ENCODE measurements at regions not wholly inside any gene's neighbourhood (a gene's known extent, or its start where the extent isn't known, plus 50 kb on each side); places are given as distances from the start of the nearest gene placed in this dataset.
A peak's percentile ranks its signal among the peaks of the same experiment; 100 is the strongest.

- ATAC-seq (no peak), FAIRE-seq (no peak), DNase-seq (ENCODE audit: low read depth in 1 of 2, low spot score in 1 of 2) (no peak)
- H3K4me1 ChIP-seq = no peaks in the 10 kb centered on the region
- H3K4me3 ChIP-seq = no peak overlapping the region
- no peaks in the 10 kb centered on the region for H3K9me3 ChIP-seq
- no peak overlapping the region for H3K4me2 ChIP-seq
- ChIA-PET POLR2A (no interaction called here), CTCF (interaction anchor here (0.5 to 1.3 kb wide), 2 partner anchors 10 to 113 kb away, joined by 3 read pairs; no protein-coding TSS in a partner anchor)
- H3K27ac ChIP-seq = no peak overlapping the region
- no peak for TF ChIP-seq HOXB5 (CRISPR knock-in tag; IDR thresholded peaks at IDR 0.05)
- no peak for TF ChIP-seq NPAS2 (CRISPR knock-in tag; IDR thresholded peaks at IDR 0.05; ENCODE audit: borderline replicate concordance)
- TF ChIP-seq POLR2A (IDR thresholded peaks at IDR 0.05; ENCODE audit: low read length) = no peak
Measured at GRCh38 chr10:105503714-105504113, 862.6 kb downstream of the SORCS3 start.

- no peaks in the 10 kb centered on the region for H3K4me1 ChIP-seq
- H3K4me3 ChIP-seq = no peak overlapping the region
- ATAC-seq (no peak), FAIRE-seq (no peak), DNase-seq (ENCODE audit: low read depth in 1 of 2, low spot score in 1 of 2) (no peak)
- TF ChIP-seq ZNF302 (CRISPR knock-in tag; IDR thresholded peaks at IDR 0.05) (no peak), PBX3 (IDR thresholded peaks at IDR 0.05) (no peak), KDM1A (IDR thresholded peaks at IDR 0.05; ENCODE audit: low read depth) (no peak), CBX8 (IDR thresholded peaks at IDR 0.05) (no peak), HEYL (CRISPR knock-in tag; IDR thresholded peaks at IDR 0.05) (no peak), NFE2L2 (conservative IDR thresholded peaks at IDR 0.05; ENCODE audit: low read length) (no peak), RFX5 (IDR thresholded peaks at IDR 0.05) (no peak), HOXB13 (CRISPR knock-in tag; IDR thresholded peaks at IDR 0.05; ENCODE audit: low read depth) (no peak), MAFK (IDR thresholded peaks at IDR 0.05; ENCODE audit: partially characterized antibody) (no peak), KDM5A (IDR thresholded peaks at IDR 0.05) (no peak), USF2 (IDR thresholded peaks at IDR 0.05) (no peak), ATOH8 (CRISPR knock-in tag; IDR thresholded peaks at IDR 0.05; ENCODE audit: low read depth) (no peak), HDAC2 (IDR thresholded peaks at IDR 0.05) (no peak), ZSCAN20 (CRISPR knock-in tag; IDR thresholded peaks at IDR 0.05) (no peak), TFCP2L1 (CRISPR knock-in tag; IDR thresholded peaks at IDR 0.05) (no peak), RARB (CRISPR knock-in tag; IDR thresholded peaks at IDR 0.05) (no peak), TP53 (CRISPR knock-in tag; IDR thresholded peaks at IDR 0.05) (no peak), RAD21 (conservative IDR thresholded peaks at IDR 0.05 in 1 of 2, IDR thresholded peaks at IDR 0.05 in 1 of 2) (no peak), FOSL2 (IDR thresholded peaks at IDR 0.05) (no peak), FOSL2 (CRISPR knock-in tag; IDR thresholded peaks at IDR 0.05) (no peak)
- POLR2A ChIA-PET = no interaction called here
- H3K4me2 ChIP-seq = no peak overlapping the region
- CTCF ChIA-PET = no interaction called here
- H3K9me3 ChIP-seq = no peaks in the 10 kb centered on the region
- 4% methylated on average over 3 of the region's 3 CpGs for WGBS (ENCODE audit: missing lambda C conversion rate)
- H3K27ac ChIP-seq = no peak overlapping the region
Measured at GRCh38 chr10:105502058-105502457, 861.0 kb downstream of the SORCS3 start.

- WGBS (ENCODE audit: missing lambda C conversion rate) = 31% methylated on average over 4 of the region's 4 CpGs
- Histone ChIP-seq H3K4me1 (no peaks in the 10 kb centered on the region), H3K9me3 (no peaks in the 10 kb centered on the region), H3K4me2 (no peak overlapping the region), H3K27ac (no peak overlapping the region), H3K4me3 (no peak overlapping the region)
- ChIA-PET POLR2A (no interaction called here), CTCF (no interaction called here)
- DNase-seq (ENCODE audit: low read depth in 1 of 2, low spot score in 1 of 2) = no peak
- TF ChIP-seq HES2 (IDR thresholded peaks at IDR 0.05) (no peak), ZSCAN20 (CRISPR knock-in tag; IDR thresholded peaks at IDR 0.05) (no peak), NPAS2 (CRISPR knock-in tag; IDR thresholded peaks at IDR 0.05; ENCODE audit: borderline replicate concordance) (no peak), HOXB13 (CRISPR knock-in tag; IDR thresholded peaks at IDR 0.05; ENCODE audit: low read depth) (no peak), MAFK (IDR thresholded peaks at IDR 0.05; ENCODE audit: partially characterized antibody) (peak; percentile 60)
- FAIRE-seq = no peak
- ATAC-seq = no peak
Measured at GRCh38 chr10:105494944-105495343, 853.9 kb downstream of the SORCS3 start.
